Activated T-cell treated with anti-CD3 and anti-CD28 coated beads, Interleukin-2, amount 50 U/mL, for 48 hours (primary cell): ENCODE measurements at regions not wholly inside any gene's neighbourhood (a gene's known extent, or its start where the extent isn't known, plus 50 kb on each side); places are given as distances from the start of the nearest gene placed in this dataset.
"Not testable (repeated sequence)": the region's sequence is repeated elsewhere in the genome, so short reads cannot be mapped to it uniquely, and the experiment has no call there.

Experiments
- DNase-seq, 2 experiments: peaks; one replicate each; pipeline ENCODE4 v3.0.0-alpha.2; 2020

DNA sequence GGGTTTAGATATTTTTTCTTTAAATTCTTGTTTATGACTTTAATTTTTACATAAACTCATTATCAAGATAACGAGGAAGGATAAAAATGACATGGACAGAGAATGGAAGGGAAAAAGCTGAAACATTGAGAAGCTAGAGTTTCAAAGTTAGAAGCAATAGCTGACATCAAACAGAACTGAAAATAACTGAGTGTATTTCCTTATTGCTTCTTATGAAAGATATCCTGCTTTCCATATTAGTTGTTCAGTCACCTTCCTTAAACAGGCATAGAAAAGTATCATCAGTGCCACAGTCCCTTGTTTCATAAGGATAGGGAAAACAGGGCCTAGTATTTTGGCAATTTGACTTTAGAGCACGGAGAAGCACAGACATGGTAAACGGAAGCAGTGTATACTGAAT is 460.5 kb upstream of the GHITM start:
- no peak for DNase-seq

DNA sequence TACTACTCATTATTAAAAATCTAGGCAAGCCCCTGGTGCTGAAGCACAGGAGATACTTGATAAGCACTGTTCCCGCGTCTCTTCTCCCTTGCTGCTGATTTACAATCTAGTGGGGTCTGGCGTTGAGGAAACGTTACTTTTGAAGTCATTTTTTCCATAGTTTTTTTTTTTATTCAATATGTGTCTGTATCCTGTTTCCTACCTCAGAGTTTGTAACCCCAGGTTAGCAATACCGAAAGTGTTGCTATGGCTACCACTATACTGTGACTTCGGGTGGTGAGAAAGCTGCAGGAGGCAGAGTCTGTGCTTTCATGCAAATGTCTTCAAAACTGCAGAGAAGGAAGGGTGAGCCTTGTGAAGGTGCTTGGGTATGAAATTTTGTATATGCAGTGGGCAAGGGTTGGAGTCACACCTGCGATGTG is 458.8 kb upstream of the GHITM start:
- DNase-seq: peak; percentile 17 to 24

DNA sequence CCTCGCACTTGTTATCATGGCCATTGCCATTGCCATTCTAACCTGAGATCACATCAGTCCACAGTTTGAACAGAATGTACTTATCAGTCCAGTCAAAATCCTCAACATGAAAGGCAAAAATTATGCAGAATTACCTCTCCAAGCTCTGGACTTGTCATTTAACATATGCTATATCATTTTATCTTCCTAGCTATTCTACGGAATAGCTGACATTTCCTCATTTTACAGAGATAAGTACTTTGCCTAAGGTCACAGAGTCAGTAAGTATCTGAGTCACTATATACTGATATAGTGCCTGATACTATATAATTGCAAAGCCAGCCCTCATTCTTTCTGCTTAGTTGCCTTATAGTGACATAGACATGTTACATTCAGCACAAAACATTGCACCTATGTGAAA is 456.9 kb upstream of the GHITM start:
- no peak for DNase-seq

DNA sequence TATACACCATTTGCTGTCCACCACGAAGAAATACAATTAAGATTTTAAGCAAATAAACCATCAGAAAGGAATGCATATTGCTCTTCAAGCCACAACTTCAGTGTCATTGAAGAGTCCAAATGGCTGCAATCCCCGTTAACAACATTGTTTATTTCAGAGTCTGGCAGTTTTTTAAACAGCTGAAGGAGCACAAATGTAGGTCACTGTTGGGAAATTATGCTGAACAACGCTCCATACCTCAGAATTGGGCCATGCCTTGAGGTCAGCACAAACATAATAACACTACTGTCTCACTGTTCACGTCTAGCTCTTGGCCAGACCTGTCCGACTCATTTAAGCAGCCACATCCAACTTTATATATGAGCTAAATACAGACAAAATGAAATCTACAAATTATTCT is 453.9 kb upstream of the GHITM start:
- no peak for DNase-seq

DNA sequence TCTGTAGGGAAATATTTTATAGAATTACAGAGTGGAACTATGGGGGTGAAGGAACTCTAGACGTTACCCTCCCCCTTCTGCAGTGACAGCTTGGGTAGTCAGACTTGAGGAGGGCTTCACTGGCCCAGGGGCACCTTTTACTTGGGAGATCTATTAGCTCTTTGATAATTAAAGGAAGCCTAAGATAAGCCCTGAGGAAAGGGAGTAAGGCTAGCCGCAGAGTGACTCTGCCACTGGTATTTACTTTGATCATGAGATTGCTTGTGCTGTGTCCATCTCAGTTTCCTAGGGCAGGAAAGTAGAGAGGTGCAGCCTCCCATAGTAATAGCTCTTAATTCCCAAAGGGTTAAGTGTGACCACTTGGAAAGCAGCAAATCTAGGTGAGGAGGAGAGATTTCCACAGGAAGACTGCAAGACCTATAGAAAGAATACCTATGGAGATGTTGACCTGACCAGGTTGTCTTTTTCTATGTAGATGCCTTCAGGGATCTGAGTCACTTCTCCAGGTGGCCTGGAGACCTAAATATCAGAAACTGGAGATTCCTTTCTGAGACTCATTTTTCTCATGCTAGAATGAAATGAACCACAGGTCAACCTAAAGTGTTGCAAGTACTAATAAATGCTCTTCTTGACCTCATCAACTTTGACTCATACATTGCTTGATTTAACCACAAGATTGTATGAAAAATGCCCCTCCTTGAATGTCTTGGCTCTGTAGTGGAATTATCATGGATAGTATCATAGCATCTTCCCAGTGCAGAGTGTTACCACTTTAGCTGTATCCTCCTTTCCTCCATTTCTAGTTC is 447.3 kb upstream of the GHITM start:
- no peak for DNase-seq

DNA sequence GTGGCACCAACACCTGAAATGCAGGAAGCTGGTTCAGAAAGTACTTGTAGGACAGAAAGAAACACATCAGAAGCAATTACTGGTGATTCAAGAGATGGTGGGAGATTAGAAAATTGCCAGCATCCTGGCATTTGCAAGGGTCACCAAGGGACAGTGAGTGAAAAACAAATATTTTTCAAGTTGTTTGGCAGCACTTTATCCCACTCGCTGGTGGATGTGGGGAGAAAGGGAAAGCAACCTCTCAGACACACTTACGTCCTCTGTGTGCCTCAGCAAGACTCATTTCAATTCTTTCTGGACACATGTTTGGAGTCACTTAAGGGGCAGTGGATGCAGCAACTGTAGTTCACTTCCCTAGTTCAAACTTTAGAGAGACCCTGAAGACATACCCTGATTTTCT is 440.4 kb upstream of the GHITM start:
- no peak for DNase-seq

DNA sequence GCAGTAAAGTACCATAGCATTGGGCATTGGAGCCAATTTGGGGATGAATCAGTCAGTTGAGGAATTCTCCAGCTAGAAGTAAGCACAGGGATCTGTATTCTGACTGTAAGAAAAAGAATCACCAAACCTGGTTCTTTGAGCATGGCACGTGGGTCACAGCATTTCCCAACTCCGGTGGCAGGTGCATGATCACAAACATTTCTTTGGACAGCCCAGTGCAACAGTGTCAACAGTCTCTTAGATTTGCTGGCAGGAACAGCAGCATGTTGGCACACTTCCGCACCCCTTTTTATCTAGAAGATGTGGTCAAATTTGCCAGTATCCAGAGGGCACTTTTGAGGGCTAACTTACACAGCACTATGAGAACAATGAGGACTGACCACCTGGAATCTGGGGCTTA is 437.5 kb upstream of the GHITM start:
- DNase-seq: no peak

DNA sequence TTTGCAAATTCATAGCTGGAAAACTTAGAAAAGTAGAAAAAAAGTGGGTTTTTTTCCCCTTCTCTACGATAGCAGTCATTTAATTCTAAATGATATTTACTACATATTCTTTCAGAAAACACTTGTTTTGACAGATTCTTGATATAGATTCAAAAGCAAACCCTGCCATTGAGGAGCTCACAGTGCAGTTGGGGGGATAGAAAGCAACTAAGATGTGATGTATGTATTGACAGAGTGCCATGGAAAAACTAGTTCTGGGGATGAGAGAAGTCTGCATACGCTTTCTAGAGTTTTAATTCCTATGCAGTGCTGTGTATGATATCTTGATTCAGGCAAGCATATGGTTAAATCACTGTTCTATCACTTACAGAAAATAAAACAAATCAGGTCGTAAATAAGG is 436.6 kb upstream of the GHITM start:
- DNase-seq: no peak

DNA sequence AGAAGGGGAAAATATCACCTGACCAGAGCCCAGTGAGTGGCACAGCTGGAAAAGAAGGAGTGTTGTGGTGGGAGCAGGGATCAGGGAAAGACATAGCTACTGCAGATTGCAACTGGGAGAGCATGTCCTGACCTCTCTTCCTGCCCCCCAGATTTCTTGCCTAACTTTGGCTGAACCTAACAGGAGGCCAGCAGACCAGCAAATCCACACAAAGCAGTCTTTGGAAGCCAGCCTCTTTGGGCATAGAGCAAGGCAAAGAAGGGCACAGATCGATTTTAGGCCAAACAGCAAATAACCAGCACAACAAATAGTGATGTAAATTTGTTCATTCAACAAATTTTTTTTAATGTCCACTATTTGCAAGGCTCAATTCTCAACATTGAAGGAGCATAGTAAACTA is 433.2 kb upstream of the GHITM start:
- no peak for DNase-seq

DNA sequence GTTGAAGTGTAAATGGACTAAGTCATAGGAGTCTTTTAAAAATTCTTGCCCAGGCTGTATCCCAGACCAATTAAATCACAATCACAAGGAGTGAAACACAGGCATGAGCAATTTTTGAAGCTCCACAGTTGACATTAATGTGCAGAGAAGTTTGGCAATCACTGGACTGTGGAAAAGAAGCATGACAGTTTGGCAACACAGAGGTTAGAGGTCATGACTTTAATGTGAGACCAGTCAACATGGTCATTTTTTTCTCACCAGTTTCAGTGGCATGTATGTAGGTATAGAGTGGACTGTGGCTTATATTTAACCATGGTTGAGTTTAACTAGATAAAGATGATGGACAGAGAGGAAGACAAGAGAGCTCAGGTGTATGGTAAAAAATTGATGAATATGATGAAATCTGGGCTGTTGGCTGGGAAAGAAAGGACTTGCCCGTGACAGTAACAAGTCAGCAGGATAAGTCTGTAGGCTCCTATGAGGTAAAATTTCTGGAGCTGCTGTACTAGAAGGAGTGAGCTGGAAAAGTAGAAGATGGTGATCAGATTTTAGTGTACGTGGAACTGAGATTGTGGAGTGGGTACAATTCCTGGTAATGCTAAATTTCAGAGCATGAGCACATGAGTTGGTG is 432.2 kb upstream of the GHITM start:
- no peak for DNase-seq

DNA sequence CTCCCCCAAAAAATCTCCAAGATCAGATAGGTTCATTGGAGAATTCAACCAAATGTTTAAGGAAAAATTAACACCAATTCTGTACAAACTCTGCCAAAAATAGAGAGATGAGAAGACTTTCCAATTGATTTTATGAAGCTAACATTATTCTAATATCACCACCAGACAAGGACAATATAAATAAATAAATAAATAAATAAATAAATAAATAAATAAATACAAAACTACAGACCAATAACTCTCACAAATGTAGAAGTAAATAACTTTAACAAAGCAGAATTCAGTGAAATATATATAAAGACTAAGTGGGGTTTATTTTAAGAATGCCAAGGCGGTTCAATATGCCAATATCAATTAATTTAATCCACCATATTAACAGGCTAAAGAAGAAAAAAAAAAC is 425.9 kb upstream of the GHITM start:
- DNase-seq: no peak

DNA sequence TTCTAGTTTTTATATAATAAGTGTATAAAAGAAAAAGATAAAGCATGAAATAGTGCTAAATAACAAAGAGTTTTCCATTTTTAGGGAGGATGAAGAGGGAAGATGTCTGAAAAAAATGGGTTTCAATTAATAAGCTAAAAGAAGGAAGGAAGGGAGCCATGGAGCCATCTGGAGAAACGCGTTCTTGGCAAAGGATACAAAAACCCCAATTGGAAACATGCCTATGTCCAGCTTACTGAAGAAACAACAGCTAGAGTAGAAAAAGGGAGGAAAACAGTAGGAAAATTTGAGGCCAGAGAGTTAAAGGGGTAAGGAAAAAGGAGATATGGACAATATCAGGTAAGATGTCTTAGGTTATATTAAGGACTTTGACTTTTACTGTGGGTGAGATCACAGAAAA is 416.2 kb upstream of the GHITM start:
- no peak for DNase-seq

DNA sequence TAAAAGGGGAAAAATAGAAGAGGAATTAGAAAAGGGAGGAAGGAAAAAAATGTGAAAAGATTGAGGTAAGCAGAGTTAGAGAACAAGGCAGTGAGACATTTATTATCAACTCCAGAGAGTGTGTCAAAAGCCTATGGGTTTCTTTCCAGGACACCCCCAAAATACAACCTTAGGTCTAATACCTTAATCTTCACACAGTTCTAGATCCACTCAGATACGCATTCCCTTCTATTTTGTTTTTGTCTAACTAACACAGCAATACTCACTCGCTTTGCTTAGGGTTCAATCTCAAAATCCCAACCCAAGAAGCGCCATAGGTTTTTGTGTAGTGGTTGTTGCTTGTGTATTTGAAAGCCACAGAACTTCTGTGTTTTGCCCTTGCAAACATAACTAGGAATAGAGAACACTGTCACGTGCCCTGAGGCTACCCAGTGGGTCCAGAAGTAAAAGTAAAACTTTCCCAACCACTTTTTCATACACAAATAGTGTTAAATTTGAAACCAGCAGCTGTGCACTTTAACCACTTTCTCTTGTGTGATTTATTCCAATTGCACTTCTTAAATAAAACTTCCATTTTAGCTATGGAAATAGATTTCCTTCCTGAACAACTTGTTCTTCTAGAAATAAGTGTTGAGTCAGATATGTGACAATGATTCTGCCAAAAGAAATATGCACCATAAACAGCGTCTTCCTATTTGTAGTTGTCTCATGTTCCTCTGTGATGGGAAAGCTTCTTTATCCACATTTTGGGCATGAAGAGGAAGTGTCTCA is 414.7 kb upstream of the GHITM start:
- no peak for DNase-seq

DNA sequence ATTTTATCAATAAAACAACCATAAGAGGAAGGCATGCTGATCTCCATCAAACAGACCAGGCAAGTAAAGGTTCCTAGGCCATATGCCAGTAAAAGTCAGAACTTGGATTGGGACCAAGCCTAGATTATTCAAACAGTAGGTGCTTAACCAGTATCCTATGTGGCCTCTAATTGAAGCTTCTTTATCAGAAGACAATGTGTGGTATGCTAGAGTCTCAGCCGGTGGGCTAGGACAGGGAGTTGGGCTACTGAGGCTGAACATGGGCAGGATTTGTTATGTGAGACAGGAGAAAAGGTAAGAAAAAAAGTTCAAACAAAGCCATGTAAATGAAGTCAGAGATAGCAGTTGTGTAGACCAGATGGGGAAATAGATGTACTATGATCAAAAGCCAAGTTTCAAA is 413.7 kb upstream of the GHITM start:
- DNase-seq: no peak

DNA sequence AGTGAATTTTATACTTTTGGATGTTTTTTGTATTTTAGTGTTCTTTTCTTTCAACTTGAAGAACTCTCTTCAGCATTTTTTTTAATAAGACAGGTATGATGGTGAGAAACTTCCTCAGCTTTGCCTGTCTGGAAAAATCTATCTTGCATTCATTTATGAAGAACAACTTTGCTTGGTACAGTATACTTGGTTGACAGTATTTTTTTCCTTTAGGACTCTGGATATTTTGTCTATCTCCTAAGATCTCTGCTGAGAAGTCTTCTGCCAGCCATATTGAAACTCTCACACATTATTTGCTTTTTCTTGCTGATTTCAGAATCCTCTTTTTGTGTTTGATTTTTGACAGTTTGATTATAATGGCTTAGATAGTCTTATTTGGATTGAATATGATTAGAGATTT is 405.0 kb upstream of the GHITM start:
- no peak for DNase-seq

DNA sequence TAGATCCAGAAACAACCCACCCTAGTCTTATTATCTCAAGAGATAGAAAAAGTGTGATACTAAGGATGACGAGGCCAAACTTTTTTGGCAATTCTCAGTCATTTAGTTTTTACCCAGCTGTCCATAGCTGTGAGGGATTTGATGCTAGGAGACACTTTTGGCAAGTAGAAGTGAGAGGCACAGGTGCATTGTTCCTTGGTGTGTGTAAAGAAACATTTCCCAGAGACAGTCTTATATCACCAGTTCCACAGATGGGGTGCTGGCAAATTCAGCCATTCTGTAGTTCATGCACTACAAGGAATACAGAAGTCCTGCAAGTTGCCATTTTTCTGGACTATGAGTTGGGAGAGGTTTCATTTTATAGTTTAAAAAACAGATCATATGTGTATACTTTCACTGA is 403.3 kb upstream of the GHITM start:
- no peak for DNase-seq

DNA sequence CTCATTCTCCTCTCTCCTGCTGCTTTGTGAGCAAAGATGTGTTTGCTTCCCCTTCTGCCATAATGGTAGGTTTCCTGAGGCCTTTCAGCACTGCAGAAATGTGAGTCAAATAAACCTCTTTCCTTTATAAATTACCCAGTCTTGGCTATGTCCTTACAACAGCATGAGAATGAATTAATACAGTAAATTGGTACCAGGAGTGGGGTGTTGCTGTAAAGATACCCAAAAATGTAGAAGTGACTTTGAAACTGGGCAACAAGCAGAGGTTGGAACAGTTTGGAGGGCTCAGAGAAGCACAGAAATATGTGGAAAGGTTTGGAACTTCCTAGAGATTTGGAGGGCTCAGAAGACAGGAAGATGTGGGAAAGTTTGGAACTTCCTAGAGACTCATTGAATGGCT is 388.7 kb upstream of the GHITM start:
- DNase-seq: no peak

DNA sequence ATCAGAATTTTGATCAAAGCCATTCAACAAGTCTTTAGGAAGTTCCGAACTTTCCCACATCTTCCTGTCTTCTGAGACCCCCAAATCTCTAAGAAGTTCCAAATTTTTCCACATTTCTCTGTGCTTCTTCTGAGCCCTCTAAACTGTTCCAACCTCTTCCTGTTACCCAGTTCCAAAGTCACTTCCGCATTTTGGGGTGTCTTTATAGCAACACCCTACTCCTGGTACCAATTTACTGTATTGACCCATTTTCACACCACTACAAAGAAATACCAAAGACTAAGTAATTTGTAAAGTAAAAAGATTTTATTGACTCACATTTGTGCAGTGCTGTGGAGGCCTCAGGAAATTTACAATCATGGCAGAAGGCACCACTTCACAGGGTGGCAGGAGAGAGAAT is 385.8 kb upstream of the GHITM start:
- no peak for DNase-seq

DNA sequence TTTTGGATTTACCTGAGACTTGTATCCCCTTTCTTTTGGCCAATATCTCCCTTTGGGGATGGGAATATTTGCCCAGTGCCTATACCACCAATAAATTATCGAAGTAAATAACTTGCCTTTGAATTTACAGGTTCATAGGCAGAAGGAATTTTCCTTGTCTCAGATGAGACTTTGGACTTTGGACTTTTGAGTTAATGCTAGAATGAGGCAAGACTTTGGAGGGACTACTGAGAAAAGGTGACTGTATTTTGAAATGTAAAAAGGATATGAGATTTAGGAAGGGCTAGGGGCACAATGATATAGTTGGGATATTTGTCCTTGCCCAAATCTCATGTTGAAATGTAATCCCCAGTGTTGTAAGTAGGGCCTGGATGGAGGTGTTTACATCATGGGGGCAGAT is 384.5 kb upstream of the GHITM start:
- no peak for DNase-seq

DNA sequence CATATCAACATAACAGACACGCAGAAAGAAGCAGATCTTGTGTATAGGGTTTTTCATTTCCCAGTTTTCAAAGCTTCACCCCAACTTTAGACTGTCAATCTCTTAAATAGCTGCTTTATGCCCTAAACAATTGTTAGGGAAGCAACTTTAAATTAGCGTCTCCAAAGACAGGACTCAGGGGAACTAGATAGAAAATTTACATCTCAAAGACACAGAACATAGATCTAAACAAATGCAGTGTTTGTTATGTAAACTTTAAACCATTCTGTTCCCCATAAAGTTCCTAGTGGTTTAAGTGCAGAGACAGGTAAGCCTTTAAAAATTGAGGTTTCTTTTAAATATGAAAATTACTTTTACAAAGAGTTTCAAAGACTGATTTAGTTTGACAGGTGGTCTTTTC is 379.2 kb upstream of the GHITM start:
- no peak for DNase-seq

DNA sequence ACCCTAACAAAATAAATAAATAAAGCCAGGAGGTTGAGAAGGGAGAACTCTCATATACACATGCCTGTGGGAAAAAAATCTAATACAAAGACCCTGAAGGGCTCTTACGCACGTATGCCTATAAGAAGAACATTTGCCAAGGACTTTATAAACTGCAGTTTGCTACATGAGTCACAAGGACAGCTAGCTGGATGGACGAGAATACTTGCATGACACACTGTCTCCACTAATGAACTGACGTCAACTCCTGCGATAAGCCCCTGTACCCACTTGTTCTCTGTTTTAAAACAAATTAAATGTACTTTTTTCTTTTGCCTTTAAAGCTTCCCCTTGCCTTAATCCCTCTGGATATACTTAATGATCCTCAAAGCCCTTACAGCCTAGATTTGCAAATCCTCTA is 374.6 kb upstream of the GHITM start:
- DNase-seq: no peak

DNA sequence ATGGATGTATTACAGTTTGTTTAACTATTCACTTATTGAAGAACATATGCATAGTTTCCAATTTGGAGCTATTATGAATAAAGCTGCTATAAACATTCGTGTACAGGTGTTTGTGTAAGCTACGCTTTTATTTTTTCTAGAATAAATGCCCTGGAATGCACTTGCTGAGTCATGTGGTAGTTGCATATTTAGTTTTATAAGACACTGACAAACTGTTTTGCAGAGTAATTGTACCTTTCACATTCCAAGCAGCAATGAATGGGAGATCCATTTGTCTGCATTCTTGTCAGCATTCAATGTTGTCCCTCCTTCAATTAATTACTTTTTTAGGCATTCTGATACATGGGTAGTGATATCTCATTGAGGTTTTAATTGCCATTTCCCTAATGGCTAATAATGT is 373.6 kb upstream of the GHITM start:
- no peak for DNase-seq

DNA sequence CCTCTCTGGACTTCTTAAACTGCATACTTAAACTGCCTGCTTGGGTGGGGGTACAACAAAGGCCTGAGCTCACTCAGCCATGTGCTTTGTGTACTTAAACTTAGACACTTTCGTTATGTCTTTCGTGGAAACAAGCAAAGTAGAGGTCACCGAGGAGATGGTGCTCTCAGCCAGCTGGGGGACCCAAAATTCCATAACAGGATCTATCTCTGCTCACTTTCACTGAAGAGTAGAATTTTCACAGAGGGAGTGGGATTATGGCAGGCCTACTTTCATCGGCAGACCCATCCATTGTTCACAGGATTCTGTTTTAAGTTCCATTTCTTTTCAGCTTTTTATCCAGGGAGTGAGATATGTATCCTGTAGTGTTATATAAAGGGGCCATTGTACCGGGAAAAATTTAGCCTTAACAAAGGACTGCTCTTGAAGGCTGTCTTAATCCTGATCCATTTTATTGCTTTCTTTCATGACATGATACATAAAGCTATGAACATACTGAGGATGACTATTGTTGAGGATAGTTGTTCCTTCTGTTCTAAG is 370.0 kb upstream of the GHITM start:
- no peak for DNase-seq

DNA sequence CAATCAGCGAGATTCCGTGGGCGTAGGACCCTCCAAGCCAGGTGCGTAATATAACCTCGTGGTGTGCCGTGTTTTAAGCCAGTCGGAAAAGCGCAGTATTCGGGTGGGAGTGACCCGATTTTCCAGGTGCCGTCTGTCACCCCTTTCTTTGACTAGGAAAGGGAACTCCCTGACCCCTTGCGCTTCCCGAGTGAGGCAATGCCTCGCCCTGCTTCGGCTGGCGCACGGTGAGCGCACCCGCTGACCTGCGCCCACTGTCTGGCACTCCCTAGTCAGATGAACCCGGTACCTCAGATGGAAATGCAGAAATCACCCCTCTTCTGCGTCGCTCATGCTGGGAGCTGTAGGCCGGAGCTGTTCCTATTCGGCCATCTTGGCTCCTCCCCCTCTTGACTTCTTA is 352.6 kb upstream of the GHITM start:
- DNase-seq: not testable (repeated sequence)
